Astrocyte of the cerebellum (primary cell): ENCODE measurements at regions not wholly inside any gene's neighbourhood (a gene's known extent, or its start where the extent isn't known, plus 50 kb on each side); places are given as distances from the start of the nearest gene placed in this dataset.
"Not testable (repeated sequence)": the region's sequence is repeated elsewhere in the genome, so short reads cannot be mapped to it uniquely, and the experiment has no call there.

ENCODE experiments used
- DNase-seq: peaks from one replicate; pipeline ENCODE4 v3.0.0-alpha.2; 2011; ENCODE audit warnings: low read depth
- H3K4me3 ChIP-seq: 2 replicates; pipeline ENCODE4 v1.5.1; 2011; ENCODE audit warnings: mild to moderate bottlenecking, low read depth, low read length, moderate library complexity
- CTCF ChIP-seq: IDR thresholded peaks from 2 replicates; pipeline ENCODE4 v1.5.1; 2012; ENCODE audit warnings: low read length, low read depth, moderate library complexity, mild to moderate bottlenecking; ENCODE audit errors: missing control alignments
- in situ Hi-C: cut with HindIII; loops from 2 replicates; pipeline ENCODE4 v1.10.0; 2017; ENCODE audit warnings: low sequenced_read_pairs

DNA sequence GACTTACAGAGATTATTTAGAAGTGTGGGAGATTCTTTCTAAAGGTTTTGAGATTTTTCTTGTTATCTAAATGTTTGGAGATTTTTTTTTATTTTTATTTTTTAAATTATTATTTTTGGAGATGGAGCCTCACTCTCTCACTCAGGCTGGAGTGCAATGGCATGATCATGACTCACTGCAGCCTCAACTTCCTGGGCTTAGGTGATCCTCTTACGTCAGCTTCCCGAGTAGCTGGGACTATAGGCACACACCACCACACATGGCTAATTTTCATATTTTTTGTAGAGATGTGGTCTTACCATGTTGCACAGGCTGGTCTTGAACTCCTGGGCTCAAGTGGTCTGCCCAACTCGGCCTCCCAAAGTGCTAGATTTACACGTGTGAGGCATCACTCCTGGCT lies 694.5 kb downstream of the TLE1 start:
- no peak for DNase-seq

GRCh38 chr9:80985595-80985994 lies 703.8 kb downstream of the TLE1 start:
- in situ Hi-C loops, result not testable (repeated sequence)

More for the DNA sequence above, 694.5 kb downstream of the TLE1 start:
- in situ Hi-C loops, result no loop called here
- no peak overlapping the region for H3K4me3 ChIP-seq
- TF ChIP-seq CTCF, result no peak

GRCh38 chr9:80976403-80976802 lies 712.9 kb downstream of the TLE1 start:
- no peak overlapping the region for H3K4me3 ChIP-seq
- DNase-seq, result no peak
- TF ChIP-seq CTCF, result no peak
- in situ Hi-C loops, result no loop called here

More at GRCh38 chr9:80985595-80985994, 703.8 kb downstream of the TLE1 start:
- DNase-seq, H3K4me3 ChIP-seq: not testable (repeated sequence)

DNA sequence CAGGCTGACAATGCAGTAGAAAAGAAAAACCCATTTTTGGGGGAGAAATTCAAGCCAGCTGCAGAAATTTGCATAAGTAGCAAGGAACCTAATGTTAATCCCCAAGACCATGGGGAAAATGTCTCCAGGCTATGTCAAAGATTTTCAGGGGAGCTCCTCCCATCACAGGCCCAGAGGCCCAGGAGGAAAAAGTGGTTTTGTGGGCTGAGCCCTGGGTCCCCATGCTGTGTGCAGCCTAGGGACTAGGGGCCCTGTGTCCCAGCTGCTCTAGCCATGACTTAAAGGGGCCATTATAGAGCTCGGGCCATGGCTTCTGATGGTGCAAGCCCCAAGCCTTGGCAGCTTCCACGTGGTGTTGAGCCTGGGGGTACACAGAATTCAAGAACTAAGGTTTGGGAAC lies 719.0 kb downstream of the TLE1 start:
- H3K4me3 ChIP-seq, DNase-seq, in situ Hi-C loops: not testable (repeated sequence)

- TF ChIP-seq CTCF, result no peak
- peak; percentile 57 for DNase-seq
- in situ Hi-C loops, result no loop called here
- no peak overlapping the region for H3K4me3 ChIP-seq
These were observed 720.7 kb downstream of the TLE1 start for GRCh38 chr9:80968611-80969010.

DNA sequence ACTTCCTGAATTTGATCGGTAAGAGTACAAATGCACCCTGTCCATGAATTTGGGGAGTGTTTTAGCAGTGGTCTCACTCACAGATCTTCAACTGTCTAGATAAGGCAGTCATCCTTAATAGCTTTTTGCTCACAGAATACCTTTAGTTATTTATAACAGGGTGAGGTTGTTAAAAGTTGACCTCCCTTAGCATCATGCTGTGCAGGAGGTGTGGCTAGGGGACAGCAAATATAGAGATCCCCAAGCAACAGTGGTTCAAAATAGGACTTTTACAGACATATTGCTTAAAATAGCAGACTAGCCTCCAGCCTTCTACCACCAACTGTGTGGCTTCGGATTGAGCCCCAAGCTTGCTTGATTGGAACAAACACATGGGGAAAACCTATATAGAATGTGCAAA lies 724.4 kb downstream of the TLE1 start:
- DNase-seq, result no peak
- TF ChIP-seq CTCF, result no peak
- in situ Hi-C loops, result no loop called here
- no peak overlapping the region for H3K4me3 ChIP-seq

- DNase-seq, result no peak
- H3K4me3 ChIP-seq, result no peak overlapping the region
- no peak for TF ChIP-seq CTCF
- in situ Hi-C loops, result no loop called here
These were observed 725.0 kb downstream of the TLE1 start for GRCh38 chr9:80964374-80964773.

GRCh38 chr9:80957801-80958200 lies 731.5 kb downstream of the TLE1 start:
- H3K4me3 ChIP-seq, result no peak overlapping the region
- no peak for TF ChIP-seq CTCF
- DNase-seq, result no peak
- in situ Hi-C loops, result no loop called here
